ENCODE measurements at regions not wholly inside any gene's neighbourhood (a gene's known extent, or its start where the extent isn't known, plus 50 kb on each side); places are given as distances from the start of the nearest gene placed in this dataset.

DNA sequence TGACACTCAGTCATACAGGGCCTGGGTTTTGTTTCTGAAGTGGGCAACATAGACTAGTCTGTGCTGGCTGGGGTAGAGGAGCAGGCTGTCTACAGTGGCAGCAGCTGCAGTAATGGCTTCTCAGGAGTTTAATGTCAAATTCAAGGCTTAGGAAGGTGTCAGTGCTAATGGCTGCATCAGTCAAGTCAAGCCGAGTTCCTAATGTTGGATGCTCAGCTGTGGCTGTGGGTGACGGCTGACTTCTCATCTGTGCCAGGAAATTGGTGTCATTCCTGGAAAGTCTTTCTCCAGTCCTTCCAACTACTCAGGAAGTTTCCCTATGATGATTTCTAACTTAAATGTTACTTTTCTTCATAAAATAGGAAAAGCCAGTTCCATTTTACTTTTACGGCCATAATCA lies 468.1 kb upstream of the IGFBP3 start:
- DNase-seq (ENCODE audit: low spot score) = no peak
- H3K4me3 ChIP-seq = no peak overlapping the region
- H3K36me3 Mint-ChIP-seq (ENCODE audit: low read depth) = no peaks in the 10 kb centered on the region
- no peak overlapping the region for H3K27ac Mint-ChIP-seq
- peaks cover 4% of the 10 kb centered on the region; the same call in 2 of the 3 replicates for H3K9me3 Mint-ChIP-seq
- TF ChIP-seq JUNB (IDR thresholded peaks at IDR 0.05; ENCODE audit: unreplicated experiment) (no peak), NANOG (IDR thresholded peaks at IDR 0.05; ENCODE audit: borderline replicate concordance) (no peak), ZNF331 (CRISPR knock-in tag; IDR thresholded peaks at IDR 0.05; ENCODE audit: low read depth) (no peak), ZNF114 (CRISPR knock-in tag; IDR thresholded peaks at IDR 0.05) (no peak), POLR2AphosphoS5 (IDR thresholded peaks at IDR 0.05; ENCODE audit: low read depth) (no peak)
- TF ChIP-seq, protein P1, sequence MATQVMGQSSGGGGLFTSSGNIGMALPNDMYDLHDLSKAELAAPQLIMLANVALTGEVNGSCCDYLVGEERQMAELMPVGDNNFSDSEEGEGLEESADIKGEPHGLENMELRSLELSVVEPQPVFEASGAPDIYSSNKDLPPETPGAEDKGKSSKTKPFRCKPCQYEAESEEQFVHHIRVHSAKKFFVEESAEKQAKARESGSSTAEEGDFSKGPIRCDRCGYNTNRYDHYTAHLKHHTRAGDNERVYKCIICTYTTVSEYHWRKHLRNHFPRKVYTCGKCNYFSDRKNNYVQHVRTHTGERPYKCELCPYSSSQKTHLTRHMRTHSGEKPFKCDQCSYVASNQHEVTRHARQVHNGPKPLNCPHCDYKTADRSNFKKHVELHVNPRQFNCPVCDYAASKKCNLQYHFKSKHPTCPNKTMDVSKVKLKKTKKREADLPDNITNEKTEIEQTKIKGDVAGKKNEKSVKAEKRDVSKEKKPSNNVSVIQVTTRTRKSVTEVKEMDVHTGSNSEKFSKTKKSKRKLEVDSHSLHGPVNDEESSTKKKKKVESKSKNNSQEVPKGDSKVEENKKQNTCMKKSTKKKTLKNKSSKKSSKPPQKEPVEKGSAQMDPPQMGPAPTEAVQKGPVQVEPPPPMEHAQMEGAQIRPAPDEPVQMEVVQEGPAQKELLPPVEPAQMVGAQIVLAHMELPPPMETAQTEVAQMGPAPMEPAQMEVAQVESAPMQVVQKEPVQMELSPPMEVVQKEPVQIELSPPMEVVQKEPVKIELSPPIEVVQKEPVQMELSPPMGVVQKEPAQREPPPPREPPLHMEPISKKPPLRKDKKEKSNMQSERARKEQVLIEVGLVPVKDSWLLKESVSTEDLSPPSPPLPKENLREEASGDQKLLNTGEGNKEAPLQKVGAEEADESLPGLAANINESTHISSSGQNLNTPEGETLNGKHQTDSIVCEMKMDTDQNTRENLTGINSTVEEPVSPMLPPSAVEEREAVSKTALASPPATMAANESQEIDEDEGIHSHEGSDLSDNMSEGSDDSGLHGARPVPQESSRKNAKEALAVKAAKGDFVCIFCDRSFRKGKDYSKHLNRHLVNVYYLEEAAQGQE (IDR thresholded peaks at IDR 0.05; ENCODE audit: unreplicated experiment) = no peak
- ATAC-seq = no peak
- no peaks in the 10 kb centered on the region for H3K4me1 ChIP-seq (ENCODE audit: insufficient read depth)
- H3K9me2 ChIP-seq (ENCODE audit: insufficient read depth) = peaks cover 11% of the 10 kb centered on the region; the same call in 1 of the 2 replicates
- H3K36me3 ChIP-seq (ENCODE audit: insufficient read depth) = no peaks in the 10 kb centered on the region
- no peak overlapping the region for H3K4me3 Mint-ChIP-seq
- H4K20me1 ChIP-seq (replicated peaks; ENCODE audit: insufficient read depth) = no peaks in the 10 kb centered on the region
- no peaks in the 10 kb centered on the region for H3K27me3 ChIP-seq (ENCODE audit: insufficient read depth)
- H3K4me1 Mint-ChIP-seq = no peaks in the 10 kb centered on the region; the same call in 2 of the 3 replicates
- no peaks in the 10 kb centered on the region for H3F3A ChIP-seq (replicated peaks; ENCODE audit: low read depth)
- H3K27me3 Mint-ChIP-seq (ENCODE audit: insufficient read depth, low read depth, poor library complexity) = peaks cover 4% of the 10 kb centered on the region
- H3K27ac ChIP-seq (ENCODE audit: low read depth) = no peak overlapping the region
- no peaks in the 10 kb centered on the region for H3K79me2 ChIP-seq (replicated peaks; ENCODE audit: insufficient read depth)
- H3K4me2 ChIP-seq = no peak overlapping the region
- H2AFZ ChIP-seq = no peak overlapping the region

DNA sequence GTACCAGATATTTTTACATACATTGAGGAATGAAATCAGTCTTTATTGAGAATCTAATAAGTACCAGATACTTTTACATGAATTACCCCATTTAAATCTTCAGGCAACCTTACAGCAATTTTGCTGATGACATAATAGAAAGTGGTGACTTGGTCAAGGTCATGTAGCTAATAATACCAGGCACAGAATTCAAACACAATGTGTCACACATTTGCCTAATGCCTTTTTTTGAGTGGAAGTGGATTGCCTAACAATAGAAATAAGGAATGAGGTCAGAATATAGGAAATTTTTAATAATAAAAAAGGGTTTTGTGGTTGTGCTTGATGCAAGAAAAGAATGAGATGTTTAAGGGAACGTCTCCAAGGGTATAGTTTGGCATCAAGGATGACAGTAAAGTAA lies 466.6 kb upstream of the IGFBP3 start:
- Histone ChIP-seq H3K79me2 (replicated peaks; ENCODE audit: insufficient read depth) (no peaks in the 10 kb centered on the region), H3K4me1 (ENCODE audit: insufficient read depth) (no peaks in the 10 kb centered on the region), H3K4me3 (no peak overlapping the region), H4K20me1 (replicated peaks; ENCODE audit: insufficient read depth) (no peaks in the 10 kb centered on the region), H3F3A (replicated peaks; ENCODE audit: low read depth) (no peaks in the 10 kb centered on the region), H3K27me3 (ENCODE audit: insufficient read depth) (no peaks in the 10 kb centered on the region), H2AFZ (no peak overlapping the region), H3K4me2 (no peak overlapping the region), H3K36me3 (ENCODE audit: insufficient read depth) (no peaks in the 10 kb centered on the region), H3K9me2 (ENCODE audit: insufficient read depth) (peaks cover 9% of the 10 kb centered on the region; the same call in 1 of the 2 replicates), H3K27ac (ENCODE audit: low read depth) (no peak overlapping the region)
- no peaks in the 10 kb centered on the region for H3K36me3 Mint-ChIP-seq (ENCODE audit: low read depth)
- ATAC-seq (no peak), DNase-seq (ENCODE audit: low spot score) (no peak)
- H3K4me3 Mint-ChIP-seq = no peak overlapping the region
- H3K9me3 Mint-ChIP-seq = peaks cover 4% of the 10 kb centered on the region; the same call in 2 of the 3 replicates
- H3K27ac Mint-ChIP-seq = no peak overlapping the region
- H3K4me1 Mint-ChIP-seq = no peaks in the 10 kb centered on the region; the same call in 2 of the 3 replicates
- peaks cover 4% of the 10 kb centered on the region for H3K27me3 Mint-ChIP-seq (ENCODE audit: insufficient read depth, low read depth, poor library complexity)
- TF ChIP-seq EZH2 (IDR thresholded peaks at IDR 0.05; ENCODE audit: low read depth, unreplicated experiment) (no peak), STAT1 (IDR thresholded peaks at IDR 0.05; ENCODE audit: unreplicated experiment) (no peak), ZNF331 (CRISPR knock-in tag; IDR thresholded peaks at IDR 0.05; ENCODE audit: low read depth) (no peak), JUNB (IDR thresholded peaks at IDR 0.05; ENCODE audit: unreplicated experiment) (no peak), EZH2phosphoT487 (IDR thresholded peaks at IDR 0.05; ENCODE audit: unreplicated experiment) (no peak), ZNF114 (CRISPR knock-in tag; IDR thresholded peaks at IDR 0.05) (no peak)
- TF ChIP-seq, protein P2, sequence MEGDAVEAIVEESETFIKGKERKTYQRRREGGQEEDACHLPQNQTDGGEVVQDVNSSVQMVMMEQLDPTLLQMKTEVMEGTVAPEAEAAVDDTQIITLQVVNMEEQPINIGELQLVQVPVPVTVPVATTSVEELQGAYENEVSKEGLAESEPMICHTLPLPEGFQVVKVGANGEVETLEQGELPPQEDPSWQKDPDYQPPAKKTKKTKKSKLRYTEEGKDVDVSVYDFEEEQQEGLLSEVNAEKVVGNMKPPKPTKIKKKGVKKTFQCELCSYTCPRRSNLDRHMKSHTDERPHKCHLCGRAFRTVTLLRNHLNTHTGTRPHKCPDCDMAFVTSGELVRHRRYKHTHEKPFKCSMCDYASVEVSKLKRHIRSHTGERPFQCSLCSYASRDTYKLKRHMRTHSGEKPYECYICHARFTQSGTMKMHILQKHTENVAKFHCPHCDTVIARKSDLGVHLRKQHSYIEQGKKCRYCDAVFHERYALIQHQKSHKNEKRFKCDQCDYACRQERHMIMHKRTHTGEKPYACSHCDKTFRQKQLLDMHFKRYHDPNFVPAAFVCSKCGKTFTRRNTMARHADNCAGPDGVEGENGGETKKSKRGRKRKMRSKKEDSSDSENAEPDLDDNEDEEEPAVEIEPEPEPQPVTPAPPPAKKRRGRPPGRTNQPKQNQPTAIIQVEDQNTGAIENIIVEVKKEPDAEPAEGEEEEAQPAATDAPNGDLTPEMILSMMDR (conservative IDR thresholded peaks at IDR 0.05; ENCODE audit: low read depth in 2 of 2) = no peak
- TF ChIP-seq, protein P3, sequence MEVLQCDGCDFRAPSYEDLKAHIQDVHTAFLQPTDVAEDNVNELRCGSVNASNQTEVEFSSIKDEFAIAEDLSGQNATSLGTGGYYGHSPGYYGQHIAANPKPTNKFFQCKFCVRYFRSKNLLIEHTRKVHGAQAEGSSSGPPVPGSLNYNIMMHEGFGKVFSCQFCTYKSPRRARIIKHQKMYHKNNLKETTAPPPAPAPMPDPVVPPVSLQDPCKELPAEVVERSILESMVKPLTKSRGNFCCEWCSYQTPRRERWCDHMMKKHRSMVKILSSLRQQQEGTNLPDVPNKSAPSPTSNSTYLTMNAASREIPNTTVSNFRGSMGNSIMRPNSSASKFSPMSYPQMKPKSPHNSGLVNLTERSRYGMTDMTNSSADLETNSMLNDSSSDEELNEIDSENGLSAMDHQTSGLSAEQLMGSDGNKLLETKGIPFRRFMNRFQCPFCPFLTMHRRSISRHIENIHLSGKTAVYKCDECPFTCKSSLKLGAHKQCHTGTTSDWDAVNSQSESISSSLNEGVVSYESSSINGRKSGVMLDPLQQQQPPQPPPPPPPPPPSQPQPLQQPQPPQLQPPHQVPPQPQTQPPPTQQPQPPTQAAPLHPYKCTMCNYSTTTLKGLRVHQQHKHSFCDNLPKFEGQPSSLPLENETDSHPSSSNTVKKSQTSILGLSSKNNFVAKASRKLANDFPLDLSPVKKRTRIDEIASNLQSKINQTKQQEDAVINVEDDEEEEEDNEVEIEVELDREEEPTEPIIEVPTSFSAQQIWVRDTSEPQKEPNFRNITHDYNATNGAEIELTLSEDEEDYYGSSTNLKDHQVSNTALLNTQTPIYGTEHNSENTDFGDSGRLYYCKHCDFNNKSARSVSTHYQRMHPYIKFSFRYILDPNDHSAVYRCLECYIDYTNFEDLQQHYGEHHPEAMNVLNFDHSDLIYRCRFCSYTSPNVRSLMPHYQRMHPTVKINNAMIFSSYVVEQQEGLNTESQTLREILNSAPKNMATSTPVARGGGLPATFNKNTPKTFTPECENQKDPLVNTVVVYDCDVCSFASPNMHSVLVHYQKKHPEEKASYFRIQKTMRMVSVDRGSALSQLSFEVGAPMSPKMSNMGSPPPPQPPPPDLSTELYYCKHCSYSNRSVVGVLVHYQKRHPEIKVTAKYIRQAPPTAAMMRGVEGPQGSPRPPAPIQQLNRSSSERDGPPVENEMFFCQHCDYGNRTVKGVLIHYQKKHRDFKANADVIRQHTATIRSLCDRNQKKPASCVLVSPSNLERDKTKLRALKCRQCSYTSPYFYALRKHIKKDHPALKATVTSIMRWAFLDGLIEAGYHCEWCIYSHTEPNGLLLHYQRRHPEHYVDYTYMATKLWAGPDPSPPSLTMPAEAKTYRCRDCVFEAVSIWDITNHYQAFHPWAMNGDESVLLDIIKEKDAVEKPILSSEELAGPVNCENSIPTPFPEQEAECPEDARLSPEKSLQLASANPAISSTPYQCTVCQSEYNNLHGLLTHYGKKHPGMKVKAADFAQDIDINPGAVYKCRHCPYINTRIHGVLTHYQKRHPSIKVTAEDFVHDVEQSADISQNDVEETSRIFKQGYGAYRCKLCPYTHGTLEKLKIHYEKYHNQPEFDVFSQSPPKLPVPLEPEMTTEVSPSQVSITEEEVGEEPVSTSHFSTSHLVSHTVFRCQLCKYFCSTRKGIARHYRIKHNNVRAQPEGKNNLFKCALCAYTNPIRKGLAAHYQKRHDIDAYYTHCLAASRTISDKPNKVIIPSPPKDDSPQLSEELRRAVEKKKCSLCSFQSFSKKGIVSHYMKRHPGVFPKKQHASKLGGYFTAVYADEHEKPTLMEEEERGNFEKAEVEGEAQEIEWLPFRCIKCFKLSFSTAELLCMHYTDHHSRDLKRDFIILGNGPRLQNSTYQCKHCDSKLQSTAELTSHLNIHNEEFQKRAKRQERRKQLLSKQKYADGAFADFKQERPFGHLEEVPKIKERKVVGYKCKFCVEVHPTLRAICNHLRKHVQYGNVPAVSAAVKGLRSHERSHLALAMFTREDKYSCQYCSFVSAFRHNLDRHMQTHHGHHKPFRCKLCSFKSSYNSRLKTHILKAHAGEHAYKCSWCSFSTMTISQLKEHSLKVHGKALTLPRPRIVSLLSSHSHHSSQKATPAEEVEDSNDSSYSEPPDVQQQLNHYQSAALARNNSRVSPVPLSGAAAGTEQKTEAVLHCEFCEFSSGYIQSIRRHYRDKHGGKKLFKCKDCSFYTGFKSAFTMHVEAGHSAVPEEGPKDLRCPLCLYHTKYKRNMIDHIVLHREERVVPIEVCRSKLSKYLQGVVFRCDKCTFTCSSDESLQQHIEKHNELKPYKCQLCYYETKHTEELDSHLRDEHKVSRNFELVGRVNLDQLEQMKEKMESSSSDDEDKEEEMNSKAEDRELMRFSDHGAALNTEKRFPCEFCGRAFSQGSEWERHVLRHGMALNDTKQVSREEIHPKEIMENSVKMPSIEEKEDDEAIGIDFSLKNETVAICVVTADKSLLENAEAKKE (CRISPR knock-in tag; IDR thresholded peaks at IDR 0.05) = no peak
